A673 (cell line): ENCODE measurements at regions not wholly inside any gene's neighbourhood (a gene's known extent, or its start where the extent isn't known, plus 50 kb on each side); places are given as distances from the start of the nearest gene placed in this dataset.

Experiments
- CTCF ChIP-seq: fragments of 300-800, 200-600 bp; sonication (generic); conservative IDR thresholded peaks from 2 replicates; pipeline ENCODE4 v1.5.1; 2017; ENCODE audit warnings: low read depth, mild to moderate bottlenecking, antibody characterized with exemption, low read length, moderate library complexity, mixed read lengths
- EZH2 ChIP-seq: fragments of 200-600 bp; sonication (generic); IDR thresholded peaks from 2 replicates; pipeline ENCODE4 v1.6.1; 2017; ENCODE audit warnings: borderline replicate concordance, low read depth, mild to moderate bottlenecking, mixed read lengths, antibody characterized with exemption, low read length; ENCODE audit not compliant: poor library complexity, severe bottlenecking

GRCh38 chr14:83309211-83309610, 1775.6 kb upstream of the SEL1L start:
- no peak for TF ChIP-seq CTCF
- TF ChIP-seq EZH2, result no peak
